ENCODE measurements at regions not wholly inside any gene's neighbourhood (a gene's known extent, or its start where the extent isn't known, plus 50 kb on each side); places are given as distances from the start of the nearest gene placed in this dataset.

GRCh38 chr2:6525475-6525964 lies 340.2 kb downstream of the CMPK2 start:
- TF ChIP-seq CTCF (conservative IDR thresholded peaks at IDR 0.05 in 1 of 2, IDR thresholded peaks at IDR 0.05 in 1 of 2; ENCODE audit: extremely low read depth in 1 of 2, insufficient read depth in 1 of 2, low read depth in 1 of 2, low read length in 2 of 2) (no peak), EZH2 (IDR thresholded peaks at IDR 0.05; ENCODE audit: borderline replicate concordance, low read length) (no peak)
